Liver (tissue), 8 donors: ENCODE measurements at regions not wholly inside any gene's neighbourhood (a gene's known extent, or its start where the extent isn't known, plus 50 kb on each side); places are given as distances from the start of the nearest gene placed in this dataset.

ENCODE experiments used
- DNase-seq: peaks from one replicate; pipeline ENCODE4 v3.0.0-alpha.2; 2017; ENCODE audit warnings: low spot score
- H3K27ac ChIP-seq, 2 donors: one replicate each; pipeline ENCODE4 v1.7.0; 2013; ENCODE audit warnings: inconsistent platforms in 2 of 2, low read length in 2 of 2, control low read depth in 1 of 2, low read depth in 1 of 2, mild to moderate bottlenecking in 1 of 2
- H3K27me3 ChIP-seq, 4 donors: one replicate each; pipeline versions ENCODE4 v1.6.1 to v1.7.0; 2013; ENCODE audit warnings: low read length in 3 of 4, inconsistent platforms in 1 of 4, mild to moderate bottlenecking in 1 of 4, moderate library complexity in 1 of 4; ENCODE audit not compliant: control insufficient read depth in 4 of 4, insufficient read depth in 4 of 4
- H3K36me3 ChIP-seq, 4 donors: one replicate each; pipeline versions ENCODE4 v1.6.1 to v1.7.0; 2013; ENCODE audit warnings: low read length in 3 of 4, mild to moderate bottlenecking in 3 of 4, low read depth in 1 of 4, moderate library complexity in 1 of 4; ENCODE audit not compliant: control insufficient read depth in 4 of 4, insufficient read depth in 3 of 4
- H3K4me1 ChIP-seq, 4 donors: one replicate each; pipeline versions ENCODE4 v1.6.1 to v1.7.0; 2013; ENCODE audit warnings: low read length in 3 of 4, mild to moderate bottlenecking in 3 of 4, moderate library complexity in 1 of 4; ENCODE audit not compliant: control insufficient read depth in 4 of 4, insufficient read depth in 4 of 4
- H3K4me3 ChIP-seq, 3 donors: one replicate each; pipeline versions ENCODE4 v1.6.1 to v1.7.0; 2013; ENCODE audit warnings: low read length in 3 of 3, control low read depth in 1 of 3, low read depth in 1 of 3, mild to moderate bottlenecking in 1 of 3
- H3K9ac ChIP-seq, 2 donors: one replicate each; pipeline ENCODE4 v1.7.0; 2013; ENCODE audit warnings: low read length in 2 of 2, mild to moderate bottlenecking in 2 of 2, moderate library complexity in 2 of 2, control low read depth in 1 of 2, low read depth in 1 of 2
- H3K9me3 ChIP-seq, 4 donors: one replicate each; pipeline versions ENCODE4 v1.6.1 to v1.7.0; 2013; ENCODE audit warnings: low read length in 3 of 4; ENCODE audit not compliant: control insufficient read depth in 4 of 4
- EGR1 ChIP-seq, 2 donors: IDR thresholded peaks; 2 replicates each; pipeline ENCODE4 v1.6.1; 2016 to 2018; ENCODE audit warnings: antibody characterized with exemption in 2 of 2, low read depth in 2 of 2
- FOXA1 ChIP-seq: IDR thresholded peaks from 2 replicates; pipeline ENCODE4 v1.6.1; 2016; ENCODE audit warnings: antibody characterized with exemption
- FOXA2 ChIP-seq: IDR thresholded peaks from 2 replicates; pipeline ENCODE4 v1.6.1; 2016; ENCODE audit warnings: antibody characterized with exemption
- GABPA ChIP-seq, 2 donors: IDR thresholded peaks in 1 of 2; conservative IDR thresholded peaks in 1 of 2; 2 replicates each; pipeline ENCODE4 v1.6.1; 2016; ENCODE audit warnings: antibody characterized with exemption in 2 of 2, mild to moderate bottlenecking in 1 of 2, moderate library complexity in 1 of 2
- HNF4A ChIP-seq, 2 donors: conservative IDR thresholded peaks; 2 replicates each; pipeline ENCODE4 v1.6.1; 2016; ENCODE audit warnings: antibody characterized with exemption in 2 of 2, mild to moderate bottlenecking in 2 of 2
- HNF4G ChIP-seq: IDR thresholded peaks from 2 replicates; pipeline ENCODE4 v1.6.1; 2016; ENCODE audit warnings: antibody characterized with exemption
- JUND ChIP-seq, 2 donors: IDR thresholded peaks; 2 replicates each; pipeline ENCODE4 v1.6.1; 2016; ENCODE audit warnings: antibody characterized with exemption in 2 of 2
- NR2F2 ChIP-seq: IDR thresholded peaks from 2 replicates; pipeline ENCODE4 v1.6.1; 2016; ENCODE audit warnings: antibody characterized with exemption
- RAD21 ChIP-seq, 2 donors: IDR thresholded peaks; 2 replicates each; pipeline ENCODE4 v1.6.1; 2016; ENCODE audit warnings: antibody characterized with exemption in 2 of 2, mild to moderate bottlenecking in 2 of 2
- RXRA ChIP-seq, 2 donors: IDR thresholded peaks; 2 replicates each; pipeline ENCODE4 v1.6.1; 2017 to 2018; ENCODE audit warnings: antibody characterized with exemption in 2 of 2, mild to moderate bottlenecking in 1 of 2
- SP1 ChIP-seq: IDR thresholded peaks from 2 replicates; pipeline ENCODE4 v1.6.1; 2018; ENCODE audit warnings: antibody characterized with exemption, mild to moderate bottlenecking
- TAF1 ChIP-seq: conservative IDR thresholded peaks from 2 replicates; pipeline ENCODE4 v1.6.1; 2016; ENCODE audit warnings: antibody characterized with exemption, mild to moderate bottlenecking
- YY1 ChIP-seq: IDR thresholded peaks from 2 replicates; pipeline ENCODE4 v1.6.1; 2016; ENCODE audit warnings: antibody characterized with exemption, mild to moderate bottlenecking
- WGBS: extraction: QIAGEN DNeasy Blood & Tissue Kit; methylation state at CpG from one replicate; pipeline ENCODE4 v1.1.7; 2013; 5-methylcytosine and 5-hydroxymethylcytosine counted together
- TF ChIP-seq, protein P1 (sequence below): IDR thresholded peaks from 2 replicates; pipeline ENCODE4 v1.6.1; 2016; ENCODE audit warnings: antibody characterized with exemption
- TF ChIP-seq, protein P2 (sequence below): IDR thresholded peaks from 2 replicates; pipeline ENCODE4 v1.6.1; 2016; ENCODE audit warnings: antibody characterized with exemption
- TF ChIP-seq, protein P3 (sequence below): IDR thresholded peaks from 2 replicates; pipeline ENCODE4 v1.6.1; 2016; ENCODE audit warnings: antibody characterized with exemption
- TF ChIP-seq, protein P4 (sequence below): fragments of 150-350 bp; IDR thresholded peaks from 2 replicates; pipeline ENCODE4 v1.5.1; 2017; ENCODE audit warnings: improper control_type of control experiment, low read depth, low read length; ENCODE audit not compliant: missing input control
- TF ChIP-seq, protein P5 (sequence below): IDR thresholded peaks from 2 replicates; pipeline ENCODE4 v1.6.1; 2016; ENCODE audit warnings: antibody characterized with exemption, mild to moderate bottlenecking
- donor health status: healthy.
- donor health status: healthy.
- donor health status: healthy.
- donor health status: healthy.
- donor health status: healthy.

DNA sequence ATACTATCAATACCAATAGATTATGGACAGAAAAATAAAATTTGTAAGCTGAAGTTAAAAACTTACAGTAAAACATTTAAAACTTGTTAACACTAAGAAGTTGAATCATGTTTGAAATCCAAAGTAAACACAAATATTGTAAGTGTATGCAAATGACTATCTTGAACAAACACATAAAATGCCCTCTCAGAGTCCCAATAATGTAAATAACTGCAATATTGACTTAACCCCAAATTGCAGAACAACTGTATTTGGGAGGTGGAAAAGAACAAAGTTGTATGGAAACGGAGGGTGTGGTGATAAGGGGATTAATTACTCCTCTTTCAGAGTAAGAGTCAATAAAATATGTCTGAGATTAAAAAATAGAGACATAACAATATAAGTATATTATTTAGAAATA lies 140.0 kb upstream of the NOL4 start:
- Histone ChIP-seq H3K27me3 (no peaks in the 10 kb centered on the region), H3K4me3 (no peak overlapping the region), H3K36me3 (no peaks in the 10 kb centered on the region), H3K9ac (no peak overlapping the region), H3K4me1 (peaks cover 0 to 4% (median 0%) of the 10 kb centered on the region in 4 donors), H3K27ac (no peak overlapping the region), H3K9me3 (no peaks in the 10 kb centered on the region)
- TF ChIP-seq SP1 (no peak), FOXA2 (peak; percentile 88), GABPA (IDR thresholded peaks at IDR 0.05 in 1 of 2, conservative IDR thresholded peaks at IDR 0.05 in 1 of 2) (no peak), HNF4A (conservative IDR thresholded peaks at IDR 0.05) (peak in 1 of 2 donors; percentile 42), RAD21 (IDR thresholded peaks at IDR 0.05) (no peak), FOXA1 (peak; percentile 83), NR2F2 (no peak), YY1 (no peak), JUND (IDR thresholded peaks at IDR 0.05) (no peak), TAF1 (no peak), RXRA (IDR thresholded peaks at IDR 0.05) (peak in 1 of 2 donors; percentile 28), EGR1 (IDR thresholded peaks at IDR 0.05; ENCODE audit: low read depth in 2 of 2) (no peak), HNF4G (no peak)
- TF ChIP-seq, protein P1, sequence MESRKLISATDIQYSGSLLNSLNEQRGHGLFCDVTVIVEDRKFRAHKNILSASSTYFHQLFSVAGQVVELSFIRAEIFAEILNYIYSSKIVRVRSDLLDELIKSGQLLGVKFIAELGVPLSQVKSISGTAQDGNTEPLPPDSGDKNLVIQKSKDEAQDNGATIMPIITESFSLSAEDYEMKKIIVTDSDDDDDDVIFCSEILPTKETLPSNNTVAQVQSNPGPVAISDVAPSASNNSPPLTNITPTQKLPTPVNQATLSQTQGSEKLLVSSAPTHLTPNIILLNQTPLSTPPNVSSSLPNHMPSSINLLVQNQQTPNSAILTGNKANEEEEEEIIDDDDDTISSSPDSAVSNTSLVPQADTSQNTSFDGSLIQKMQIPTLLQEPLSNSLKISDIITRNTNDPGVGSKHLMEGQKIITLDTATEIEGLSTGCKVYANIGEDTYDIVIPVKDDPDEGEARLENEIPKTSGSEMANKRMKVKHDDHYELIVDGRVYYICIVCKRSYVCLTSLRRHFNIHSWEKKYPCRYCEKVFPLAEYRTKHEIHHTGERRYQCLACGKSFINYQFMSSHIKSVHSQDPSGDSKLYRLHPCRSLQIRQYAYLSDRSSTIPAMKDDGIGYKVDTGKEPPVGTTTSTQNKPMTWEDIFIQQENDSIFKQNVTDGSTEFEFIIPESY = no peak
- TF ChIP-seq, protein P2, sequence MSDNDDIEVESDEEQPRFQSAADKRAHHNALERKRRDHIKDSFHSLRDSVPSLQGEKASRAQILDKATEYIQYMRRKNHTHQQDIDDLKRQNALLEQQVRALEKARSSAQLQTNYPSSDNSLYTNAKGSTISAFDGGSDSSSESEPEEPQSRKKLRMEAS = no peak
- TF ChIP-seq, protein P3, sequence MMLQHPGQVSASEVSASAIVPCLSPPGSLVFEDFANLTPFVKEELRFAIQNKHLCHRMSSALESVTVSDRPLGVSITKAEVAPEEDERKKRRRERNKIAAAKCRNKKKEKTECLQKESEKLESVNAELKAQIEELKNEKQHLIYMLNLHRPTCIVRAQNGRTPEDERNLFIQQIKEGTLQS = no peak
- TF ChIP-seq, protein P4, sequence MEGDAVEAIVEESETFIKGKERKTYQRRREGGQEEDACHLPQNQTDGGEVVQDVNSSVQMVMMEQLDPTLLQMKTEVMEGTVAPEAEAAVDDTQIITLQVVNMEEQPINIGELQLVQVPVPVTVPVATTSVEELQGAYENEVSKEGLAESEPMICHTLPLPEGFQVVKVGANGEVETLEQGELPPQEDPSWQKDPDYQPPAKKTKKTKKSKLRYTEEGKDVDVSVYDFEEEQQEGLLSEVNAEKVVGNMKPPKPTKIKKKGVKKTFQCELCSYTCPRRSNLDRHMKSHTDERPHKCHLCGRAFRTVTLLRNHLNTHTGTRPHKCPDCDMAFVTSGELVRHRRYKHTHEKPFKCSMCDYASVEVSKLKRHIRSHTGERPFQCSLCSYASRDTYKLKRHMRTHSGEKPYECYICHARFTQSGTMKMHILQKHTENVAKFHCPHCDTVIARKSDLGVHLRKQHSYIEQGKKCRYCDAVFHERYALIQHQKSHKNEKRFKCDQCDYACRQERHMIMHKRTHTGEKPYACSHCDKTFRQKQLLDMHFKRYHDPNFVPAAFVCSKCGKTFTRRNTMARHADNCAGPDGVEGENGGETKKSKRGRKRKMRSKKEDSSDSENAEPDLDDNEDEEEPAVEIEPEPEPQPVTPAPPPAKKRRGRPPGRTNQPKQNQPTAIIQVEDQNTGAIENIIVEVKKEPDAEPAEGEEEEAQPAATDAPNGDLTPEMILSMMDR = no peak
- TF ChIP-seq, protein P5, sequence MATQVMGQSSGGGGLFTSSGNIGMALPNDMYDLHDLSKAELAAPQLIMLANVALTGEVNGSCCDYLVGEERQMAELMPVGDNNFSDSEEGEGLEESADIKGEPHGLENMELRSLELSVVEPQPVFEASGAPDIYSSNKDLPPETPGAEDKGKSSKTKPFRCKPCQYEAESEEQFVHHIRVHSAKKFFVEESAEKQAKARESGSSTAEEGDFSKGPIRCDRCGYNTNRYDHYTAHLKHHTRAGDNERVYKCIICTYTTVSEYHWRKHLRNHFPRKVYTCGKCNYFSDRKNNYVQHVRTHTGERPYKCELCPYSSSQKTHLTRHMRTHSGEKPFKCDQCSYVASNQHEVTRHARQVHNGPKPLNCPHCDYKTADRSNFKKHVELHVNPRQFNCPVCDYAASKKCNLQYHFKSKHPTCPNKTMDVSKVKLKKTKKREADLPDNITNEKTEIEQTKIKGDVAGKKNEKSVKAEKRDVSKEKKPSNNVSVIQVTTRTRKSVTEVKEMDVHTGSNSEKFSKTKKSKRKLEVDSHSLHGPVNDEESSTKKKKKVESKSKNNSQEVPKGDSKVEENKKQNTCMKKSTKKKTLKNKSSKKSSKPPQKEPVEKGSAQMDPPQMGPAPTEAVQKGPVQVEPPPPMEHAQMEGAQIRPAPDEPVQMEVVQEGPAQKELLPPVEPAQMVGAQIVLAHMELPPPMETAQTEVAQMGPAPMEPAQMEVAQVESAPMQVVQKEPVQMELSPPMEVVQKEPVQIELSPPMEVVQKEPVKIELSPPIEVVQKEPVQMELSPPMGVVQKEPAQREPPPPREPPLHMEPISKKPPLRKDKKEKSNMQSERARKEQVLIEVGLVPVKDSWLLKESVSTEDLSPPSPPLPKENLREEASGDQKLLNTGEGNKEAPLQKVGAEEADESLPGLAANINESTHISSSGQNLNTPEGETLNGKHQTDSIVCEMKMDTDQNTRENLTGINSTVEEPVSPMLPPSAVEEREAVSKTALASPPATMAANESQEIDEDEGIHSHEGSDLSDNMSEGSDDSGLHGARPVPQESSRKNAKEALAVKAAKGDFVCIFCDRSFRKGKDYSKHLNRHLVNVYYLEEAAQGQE = no peak
- DNase-seq = no peak
- WGBS = 15% methylated on average over 1 of the region's 1 CpG
